ENCODE measurements at regions not wholly inside any gene's neighbourhood (a gene's known extent, or its start where the extent isn't known, plus 50 kb on each side); places are given as distances from the start of the nearest gene placed in this dataset.

- Histone ChIP-seq H3K27ac (ENCODE audit: low read length) (no peak overlapping the region), H3K4me1 (ENCODE audit: control insufficient read depth, insufficient read depth, low read length) (no peaks in the 10 kb centered on the region), H3K27me3 (ENCODE audit: control insufficient read depth, insufficient read depth, low read length) (no peaks in the 10 kb centered on the region), H3K4me3 (ENCODE audit: low read depth in 2 of 2, low read length in 2 of 2) (no peak overlapping the region), H3K36me3 (ENCODE audit: control insufficient read depth, insufficient read depth, low read length) (no peaks in the 10 kb centered on the region), H3K9me3 (ENCODE audit: control insufficient read depth, insufficient read depth, low read depth, low read length) (peaks cover 53% of the 10 kb centered on the region)
- BruUV-seq (replicated peaks): no TSS peak
- POLR2A ChIA-PET: no interaction called here
- DNase-seq (ENCODE audit: low read depth, low spot score): no peak
- in situ Hi-C loops (cut with HindIII; ENCODE audit: low pct_unique_long_range_greater_than_20kb, low sequenced_read_pairs) (no loop called here), intact Hi-C loops (cut with micrococcal nuclease; ENCODE audit: unreplicated experiment) (no loop called here)
- TF ChIP-seq, protein P1, sequence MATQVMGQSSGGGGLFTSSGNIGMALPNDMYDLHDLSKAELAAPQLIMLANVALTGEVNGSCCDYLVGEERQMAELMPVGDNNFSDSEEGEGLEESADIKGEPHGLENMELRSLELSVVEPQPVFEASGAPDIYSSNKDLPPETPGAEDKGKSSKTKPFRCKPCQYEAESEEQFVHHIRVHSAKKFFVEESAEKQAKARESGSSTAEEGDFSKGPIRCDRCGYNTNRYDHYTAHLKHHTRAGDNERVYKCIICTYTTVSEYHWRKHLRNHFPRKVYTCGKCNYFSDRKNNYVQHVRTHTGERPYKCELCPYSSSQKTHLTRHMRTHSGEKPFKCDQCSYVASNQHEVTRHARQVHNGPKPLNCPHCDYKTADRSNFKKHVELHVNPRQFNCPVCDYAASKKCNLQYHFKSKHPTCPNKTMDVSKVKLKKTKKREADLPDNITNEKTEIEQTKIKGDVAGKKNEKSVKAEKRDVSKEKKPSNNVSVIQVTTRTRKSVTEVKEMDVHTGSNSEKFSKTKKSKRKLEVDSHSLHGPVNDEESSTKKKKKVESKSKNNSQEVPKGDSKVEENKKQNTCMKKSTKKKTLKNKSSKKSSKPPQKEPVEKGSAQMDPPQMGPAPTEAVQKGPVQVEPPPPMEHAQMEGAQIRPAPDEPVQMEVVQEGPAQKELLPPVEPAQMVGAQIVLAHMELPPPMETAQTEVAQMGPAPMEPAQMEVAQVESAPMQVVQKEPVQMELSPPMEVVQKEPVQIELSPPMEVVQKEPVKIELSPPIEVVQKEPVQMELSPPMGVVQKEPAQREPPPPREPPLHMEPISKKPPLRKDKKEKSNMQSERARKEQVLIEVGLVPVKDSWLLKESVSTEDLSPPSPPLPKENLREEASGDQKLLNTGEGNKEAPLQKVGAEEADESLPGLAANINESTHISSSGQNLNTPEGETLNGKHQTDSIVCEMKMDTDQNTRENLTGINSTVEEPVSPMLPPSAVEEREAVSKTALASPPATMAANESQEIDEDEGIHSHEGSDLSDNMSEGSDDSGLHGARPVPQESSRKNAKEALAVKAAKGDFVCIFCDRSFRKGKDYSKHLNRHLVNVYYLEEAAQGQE (IDR thresholded peaks at IDR 0.05; ENCODE audit: insufficient read depth in 1 of 2, low read depth in 2 of 2, low read length in 1 of 2): no peak
- TF ChIP-seq TCF7L2 (IDR thresholded peaks at IDR 0.05; ENCODE audit: low read depth, low read length) (no peak), SIN3A (IDR thresholded peaks at IDR 0.05; ENCODE audit: borderline replicate concordance, insufficient read depth, low read depth, low read length) (no peak), POLR2AphosphoS5 (IDR thresholded peaks at IDR 0.05; ENCODE audit: low read depth, low read length) (no peak)
- TF ChIP-seq, protein P2, sequence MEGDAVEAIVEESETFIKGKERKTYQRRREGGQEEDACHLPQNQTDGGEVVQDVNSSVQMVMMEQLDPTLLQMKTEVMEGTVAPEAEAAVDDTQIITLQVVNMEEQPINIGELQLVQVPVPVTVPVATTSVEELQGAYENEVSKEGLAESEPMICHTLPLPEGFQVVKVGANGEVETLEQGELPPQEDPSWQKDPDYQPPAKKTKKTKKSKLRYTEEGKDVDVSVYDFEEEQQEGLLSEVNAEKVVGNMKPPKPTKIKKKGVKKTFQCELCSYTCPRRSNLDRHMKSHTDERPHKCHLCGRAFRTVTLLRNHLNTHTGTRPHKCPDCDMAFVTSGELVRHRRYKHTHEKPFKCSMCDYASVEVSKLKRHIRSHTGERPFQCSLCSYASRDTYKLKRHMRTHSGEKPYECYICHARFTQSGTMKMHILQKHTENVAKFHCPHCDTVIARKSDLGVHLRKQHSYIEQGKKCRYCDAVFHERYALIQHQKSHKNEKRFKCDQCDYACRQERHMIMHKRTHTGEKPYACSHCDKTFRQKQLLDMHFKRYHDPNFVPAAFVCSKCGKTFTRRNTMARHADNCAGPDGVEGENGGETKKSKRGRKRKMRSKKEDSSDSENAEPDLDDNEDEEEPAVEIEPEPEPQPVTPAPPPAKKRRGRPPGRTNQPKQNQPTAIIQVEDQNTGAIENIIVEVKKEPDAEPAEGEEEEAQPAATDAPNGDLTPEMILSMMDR (IDR thresholded peaks at IDR 0.05): no peak
- CTCF ChIA-PET: no interaction called here
- no peak for ATAC-seq
These were observed 366.8 kb upstream of the KHDRBS2 start for GRCh38 chr6:62652692-62653328.

DNA sequence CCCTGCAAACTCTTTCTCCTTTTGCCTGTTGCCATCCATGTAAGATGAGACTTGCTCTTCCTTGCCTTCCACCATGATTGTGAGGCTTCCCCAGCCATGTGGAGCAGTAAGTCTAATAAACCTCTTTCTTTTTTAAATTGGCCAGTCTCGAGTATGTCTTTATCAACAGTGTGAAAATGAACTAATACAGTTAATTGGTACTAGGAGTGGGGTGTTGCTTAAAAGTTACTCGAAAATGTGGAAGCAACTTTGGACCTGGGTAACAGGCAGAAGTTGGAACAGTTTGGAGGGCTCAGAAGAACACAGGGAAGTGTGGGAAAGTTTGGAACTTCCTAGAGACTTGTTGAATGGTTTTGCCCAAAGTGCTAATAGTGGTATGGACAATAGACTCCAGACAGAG is 359.2 kb upstream of the KHDRBS2 start:
- peaks cover 6% of the 10 kb centered on the region for H3K9me3 ChIP-seq (ENCODE audit: control insufficient read depth, insufficient read depth, low read depth, low read length)
- DNase-seq (ENCODE audit: low read depth, low spot score) (no peak), ATAC-seq (no peak)
- H3K4me3 ChIP-seq (ENCODE audit: low read depth in 2 of 2, low read length in 2 of 2): no peak overlapping the region
- in situ Hi-C loops (cut with HindIII; ENCODE audit: low pct_unique_long_range_greater_than_20kb, low sequenced_read_pairs): no loop called here
- CTCF ChIA-PET: no interaction called here
- BruUV-seq (replicated peaks): no TSS peak
- POLR2A ChIA-PET: no interaction called here
- H3K27me3 ChIP-seq (ENCODE audit: control insufficient read depth, insufficient read depth, low read length): no peaks in the 10 kb centered on the region
- H3K4me1 ChIP-seq (ENCODE audit: control insufficient read depth, insufficient read depth, low read length): no peaks in the 10 kb centered on the region
- H3K36me3 ChIP-seq (ENCODE audit: control insufficient read depth, insufficient read depth, low read length): no peaks in the 10 kb centered on the region
- intact Hi-C loops (cut with micrococcal nuclease; ENCODE audit: unreplicated experiment): no loop called here
- TF ChIP-seq SIN3A (IDR thresholded peaks at IDR 0.05; ENCODE audit: borderline replicate concordance, insufficient read depth, low read depth, low read length) (no peak), TCF7L2 (IDR thresholded peaks at IDR 0.05; ENCODE audit: low read depth, low read length) (no peak), POLR2AphosphoS5 (IDR thresholded peaks at IDR 0.05; ENCODE audit: low read depth, low read length) (no peak)
- TF ChIP-seq, protein P1 (IDR thresholded peaks at IDR 0.05; ENCODE audit: insufficient read depth in 1 of 2, low read depth in 2 of 2, low read length in 1 of 2): no peak
- TF ChIP-seq, protein P2 (IDR thresholded peaks at IDR 0.05): no peak
- no peak overlapping the region for H3K27ac ChIP-seq (ENCODE audit: low read length)
